ENCODE measurements at regions not wholly inside any gene's neighbourhood (a gene's known extent, or its start where the extent isn't known, plus 50 kb on each side); places are given as distances from the start of the nearest gene placed in this dataset.

DNA sequence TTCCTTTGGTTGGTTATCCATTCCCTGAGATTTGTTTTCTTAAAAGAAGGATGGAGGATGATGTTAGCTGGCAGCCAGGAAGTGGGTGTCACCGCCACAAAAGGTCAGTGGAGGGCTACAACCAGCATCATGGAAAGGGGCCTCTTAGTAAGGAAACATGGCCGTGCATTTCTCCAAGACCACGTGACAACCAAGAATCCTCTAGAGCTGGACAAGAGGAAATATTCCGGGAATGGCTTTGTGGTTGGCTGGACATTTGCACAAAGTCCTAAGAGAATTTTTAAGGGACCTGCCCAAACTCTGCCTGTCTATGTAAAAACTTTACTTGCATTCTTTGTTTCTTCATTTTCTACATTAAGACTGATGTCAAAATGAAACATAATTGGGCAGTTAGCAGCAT lies 399.9 kb upstream of the MARCKS start:
- TF ChIP-seq POLR2AphosphoS5 (IDR thresholded peaks at IDR 0.05; ENCODE audit: borderline replicate concordance, low read depth, low read length) (no peak), EZH2 (IDR thresholded peaks at IDR 0.05) (no peak)

Measured in SK-N-MC (cell line).